HepG2 (cell line): ENCODE measurements at regions not wholly inside any gene's neighbourhood (a gene's known extent, or its start where the extent isn't known, plus 50 kb on each side); places are given as distances from the start of the nearest gene placed in this dataset.

ENCODE experiments used
- ATAC-seq: fragments of 200-7000 bp; cut with Tn5 transposase; 3 replicates; pipeline ENCODE4 v1.9.1; 2020; ENCODE audit warnings: mild to moderate bottlenecking, moderate library complexity
- BruUV-seq: library from RNA; stranded (reverse); fragments of 400-500 nt; replicated peaks from 2 replicates; lab custom pipeline; 2021; lab: Mats Ljungman, UMichigan
- CTCF ChIA-PET: fragments of 300-600 bp; formaldehyde crosslinking; extraction: SDS; loops from one replicate; lab custom pipeline; 2021; ENCODE audit warnings: low total read pairs, inconsistent platforms, low intra/inter-chr PET ratio; lab: Yijun Ruan, JAX
- POLR2A ChIA-PET: fragments of 350-600 bp; sonication (Branson Sonifier 250); formaldehyde crosslinking; loops from one replicate; lab custom pipeline; 2020; ENCODE audit warnings: antibody characterized with exemption, inconsistent platforms; lab: Yijun Ruan, JAX
- DNase-seq: peaks from one replicate; pipeline ENCODE4 v3.0.0-alpha.2; 2015; ENCODE audit warnings: low spot score
- FAIRE-seq: peaks from 3 replicates; lab custom pipeline; 2011; peaks lifted over from hg19 to GRCh38; lab: Jason Lieb, UNC
- H2AFZ ChIP-seq: one replicate; pipeline ENCODE4 v1.6.1; 2011; ENCODE audit warnings: low read length, inconsistent platforms
- H3K27ac ChIP-seq: fragments of 300-600 bp; 3 replicates; pipeline ENCODE4 v1.8.0; 2011; ENCODE audit warnings: mixed run types, mild to moderate bottlenecking, mixed read lengths, low read length, inconsistent platforms; ENCODE audit not compliant: insufficient read depth; ENCODE audit errors: extremely low read length
- H3K27me3 ChIP-seq, 2 experiments: fragments of 200-600 bp in 1 of 2; 2 replicates in 1 of 2; 3 replicates in 1 of 2; pipeline versions ENCODE4 v1.6.0 to v1.8.0; 2011; ENCODE audit warnings: low read length in 2 of 2, mild to moderate bottlenecking in 2 of 2, moderate library complexity in 2 of 2, inconsistent platforms in 1 of 2; ENCODE audit not compliant: insufficient read depth in 2 of 2, control insufficient read depth in 1 of 2
- H3K36me3 ChIP-seq, 2 experiments: fragments of 200-600 bp in 1 of 2; replicated peaks in 1 of 2; 2 replicates in 1 of 2; 3 replicates in 1 of 2; pipeline versions ENCODE4 v1.5.1 to v1.8.0; 2011; ENCODE audit warnings: low read length in 2 of 2, inconsistent platforms in 1 of 2; ENCODE audit not compliant: insufficient read depth in 2 of 2, control insufficient read depth in 1 of 2
- H3K4me1 ChIP-seq: 2 replicates; pipeline ENCODE4 v1.5.1; 2012; ENCODE audit warnings: low read length, inconsistent platforms; ENCODE audit not compliant: insufficient read depth
- H3K4me2 ChIP-seq: 2 replicates; pipeline ENCODE4 v1.6.0; 2011; ENCODE audit warnings: low read depth, low read length, inconsistent platforms
- H3K4me3 ChIP-seq, 3 experiments: fragments of 200-600 bp in 1 of 3; sonication (generic), shearing (Covaris generic) in 1 of 3; replicated peaks in 1 of 3; 2 replicates each; pipeline ENCODE4 v1.5.1; 2011 to 2016; ENCODE audit warnings: low read length in 3 of 3, inconsistent platforms in 2 of 3, low read depth in 2 of 3, mild to moderate bottlenecking in 2 of 3, control low read depth in 1 of 3, mixed read lengths in 1 of 3; ENCODE audit not compliant: insufficient read depth in 1 of 3
- H3K79me2 ChIP-seq: one replicate; pipeline ENCODE4 v1.6.1; 2011; ENCODE audit warnings: low read length, inconsistent platforms; ENCODE audit not compliant: insufficient read depth
- H3K9ac ChIP-seq: 2 replicates; pipeline ENCODE4 v1.6.0; 2011; ENCODE audit warnings: mild to moderate bottlenecking, low read depth, low read length, inconsistent platforms; ENCODE audit not compliant: insufficient read depth
- H3K9me3 ChIP-seq: 2 replicates; pipeline ENCODE4 v1.5.1; 2012; ENCODE audit warnings: mild to moderate bottlenecking, low read length
- H4K20me1 ChIP-seq: 2 replicates; pipeline ENCODE4 v1.6.0; 2011; ENCODE audit warnings: inconsistent platforms, mild to moderate bottlenecking, low read length, moderate library complexity; ENCODE audit not compliant: insufficient read depth
- BCL6 ChIP-seq: IDR thresholded peaks from 2 replicates; pipeline ENCODE4 v1.6.1; 2016; ENCODE audit warnings: missing genetic modification reagents, missing compliant biosample characterization
- HMG20A ChIP-seq: IDR thresholded peaks from 2 replicates; pipeline ENCODE4 v1.6.1; 2016; ENCODE audit warnings: borderline replicate concordance
- HMGA1 ChIP-seq: sonication (generic); formaldehyde crosslinking; conservative IDR thresholded peaks from 2 replicates; pipeline ENCODE4 v1.4.0; 2020; ENCODE audit warnings: missing genetic modification reagents
- KDM6A ChIP-seq: IDR thresholded peaks from 2 replicates; pipeline ENCODE4 v1.6.1; 2016; ENCODE audit warnings: low read depth
- STAT6 ChIP-seq: sonication (generic); formaldehyde crosslinking; IDR thresholded peaks from 2 replicates; pipeline ENCODE4 v1.4.0; 2020; ENCODE audit warnings: missing genetic modification reagents, mild to moderate bottlenecking, borderline replicate concordance
- TMF1 ChIP-seq: sonication (generic); formaldehyde crosslinking; IDR thresholded peaks from 2 replicates; pipeline ENCODE4 v1.8.1; 2022; ENCODE audit warnings: low read depth, missing genetic modification reagents
- ZNF672 ChIP-seq: sonication (generic); formaldehyde crosslinking; IDR thresholded peaks from 2 replicates; pipeline ENCODE4 v1.8.1; 2022; ENCODE audit warnings: missing genetic modification reagents
- ZSCAN29 ChIP-seq: sonication (generic); formaldehyde crosslinking; conservative IDR thresholded peaks from 2 replicates; pipeline ENCODE4 v1.4.0; 2020; ENCODE audit warnings: mild to moderate bottlenecking, missing genetic modification reagents
- WGBS: methylation state at CpG from one replicate; pipeline ENCODE4 v1.1.6; 2017; ENCODE audit warnings: low lambda C conversion rate; 5-methylcytosine and 5-hydroxymethylcytosine counted together
- in situ Hi-C: cut with HindIII; loops from 2 replicates; pipeline ENCODE4 v1.10.0; 2017; ENCODE audit warnings: low pct_unique_long_range_greater_than_20kb; ENCODE audit not compliant: extremely low pct_ligation_motif_present
- intact Hi-C: fragments of 100-400 bp; cut with micrococcal nuclease; formaldehyde crosslinking; loops from one replicate; pipeline ENCODE4 v1.10.0; 2022; ENCODE audit not compliant: unreplicated experiment
- TF ChIP-seq, protein P1 (sequence below): sonication (generic); formaldehyde crosslinking; IDR thresholded peaks from 2 replicates; pipeline ENCODE4 v1.4.0; 2020; ENCODE audit warnings: missing genetic modification reagents
- TF ChIP-seq, protein P2 (sequence below): IDR thresholded peaks from 2 replicates; pipeline ENCODE4 v1.6.1; 2016
- TF ChIP-seq, protein P3 (sequence below): sonication (generic); formaldehyde crosslinking; IDR thresholded peaks from 2 replicates; pipeline ENCODE4 v1.5.1; 2020; ENCODE audit warnings: mild to moderate bottlenecking, missing genetic modification reagents, moderate library complexity

DNA sequence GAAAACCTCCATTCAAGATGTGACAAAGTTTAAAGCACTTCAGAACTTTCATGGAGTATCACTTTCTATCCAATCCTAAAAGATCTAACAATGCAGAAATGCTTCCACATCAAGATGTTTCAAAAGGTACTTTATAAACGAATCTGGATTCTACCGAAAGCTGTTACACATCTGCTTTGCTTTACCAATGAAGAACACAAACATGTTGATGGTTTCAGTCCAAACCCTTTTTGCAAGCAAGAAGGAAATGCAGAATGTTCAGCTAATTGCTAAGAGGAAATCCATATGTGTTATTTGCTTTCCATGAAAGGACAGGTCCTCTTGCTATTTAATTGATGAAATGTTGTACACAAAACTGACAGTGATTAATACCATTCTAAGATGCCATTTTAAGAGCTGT, 419.6 kb downstream of the EFNA5 start:
- Histone ChIP-seq H2AFZ (no peak overlapping the region), H3K4me1 (no peaks in the 10 kb centered on the region), H3K36me3 (no peaks in the 10 kb centered on the region), H4K20me1 (no peaks in the 10 kb centered on the region), H3K9me3 (no peaks in the 10 kb centered on the region), H3K27ac (no peak overlapping the region), H3K27me3 (no peaks in the 10 kb centered on the region), H3K9ac (no peak overlapping the region), H3K4me2 (no peak overlapping the region), H3K79me2 (no peaks in the 10 kb centered on the region), H3K4me3 (no peak overlapping the region)
- CTCF ChIA-PET: no interaction called here
- 22% methylated on average over 2 of the region's 2 CpGs for WGBS
- TF ChIP-seq ZNF672 (CRISPR knock-in tag) (no peak), STAT6 (CRISPR knock-in tag) (no peak), KDM6A (no peak), ZSCAN29 (no peak), TMF1 (CRISPR knock-in tag) (no peak), HMG20A (CRISPR knock-in tag) (no peak), HMGA1 (CRISPR knock-in tag) (no peak), BCL6 (CRISPR knock-in tag) (no peak)
- TF ChIP-seq, protein P1, sequence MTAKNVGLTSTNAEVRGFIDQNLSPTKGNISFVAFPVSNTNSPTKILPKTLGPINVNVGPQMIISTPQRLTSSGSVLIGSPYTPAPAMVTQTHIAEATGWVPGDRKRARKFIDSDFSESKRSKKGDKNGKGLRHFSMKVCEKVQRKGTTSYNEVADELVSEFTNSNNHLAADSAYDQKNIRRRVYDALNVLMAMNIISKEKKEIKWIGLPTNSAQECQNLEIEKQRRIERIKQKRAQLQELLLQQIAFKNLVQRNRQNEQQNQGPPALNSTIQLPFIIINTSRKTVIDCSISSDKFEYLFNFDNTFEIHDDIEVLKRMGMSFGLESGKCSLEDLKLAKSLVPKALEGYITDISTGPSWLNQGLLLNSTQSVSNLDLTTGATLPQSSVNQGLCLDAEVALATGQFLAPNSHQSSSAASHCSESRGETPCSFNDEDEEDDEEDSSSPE: no peak
- TF ChIP-seq, protein P2, sequence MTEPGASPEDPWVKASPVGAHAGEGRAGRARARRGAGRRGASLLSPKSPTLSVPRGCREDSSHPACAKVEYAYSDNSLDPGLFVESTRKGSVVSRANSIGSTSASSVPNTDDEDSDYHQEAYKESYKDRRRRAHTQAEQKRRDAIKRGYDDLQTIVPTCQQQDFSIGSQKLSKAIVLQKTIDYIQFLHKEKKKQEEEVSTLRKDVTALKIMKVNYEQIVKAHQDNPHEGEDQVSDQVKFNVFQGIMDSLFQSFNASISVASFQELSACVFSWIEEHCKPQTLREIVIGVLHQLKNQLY (CRISPR knock-in tag): no peak
- TF ChIP-seq, protein P3, sequence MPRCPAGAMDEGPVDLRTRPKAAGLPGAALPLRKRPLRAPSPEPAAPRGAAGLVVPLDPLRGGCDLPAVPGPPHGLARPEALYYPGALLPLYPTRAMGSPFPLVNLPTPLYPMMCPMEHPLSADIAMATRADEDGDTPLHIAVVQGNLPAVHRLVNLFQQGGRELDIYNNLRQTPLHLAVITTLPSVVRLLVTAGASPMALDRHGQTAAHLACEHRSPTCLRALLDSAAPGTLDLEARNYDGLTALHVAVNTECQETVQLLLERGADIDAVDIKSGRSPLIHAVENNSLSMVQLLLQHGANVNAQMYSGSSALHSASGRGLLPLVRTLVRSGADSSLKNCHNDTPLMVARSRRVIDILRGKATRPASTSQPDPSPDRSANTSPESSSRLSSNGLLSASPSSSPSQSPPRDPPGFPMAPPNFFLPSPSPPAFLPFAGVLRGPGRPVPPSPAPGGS: no peak
- DNase-seq: no peak
- intact Hi-C loops (no loop called here), in situ Hi-C loops (no loop called here)
- POLR2A ChIA-PET: no interaction called here
- BruUV-seq: no TSS peak
- no peak for FAIRE-seq
- ATAC-seq: no peak
